IMR-90 (cell line): ENCODE measurements at regions not wholly inside any gene's neighbourhood (a gene's known extent, or its start where the extent isn't known, plus 50 kb on each side); places are given as distances from the start of the nearest gene placed in this dataset.

ENCODE experiments used
- ATAC-seq: fragments of 200-7000 bp; cut with Tn5 transposase; 2 replicates; pipeline ENCODE4 v1.9.1; 2020; ENCODE audit warnings: low read depth, mild to moderate bottlenecking, moderate library complexity
- BruUV-seq: library from RNA; stranded (reverse); fragments of 400-500 nt; replicated peaks from 2 replicates; lab custom pipeline; 2021; lab: Mats Ljungman, UMichigan
- CTCF ChIA-PET: fragments of 300-600 bp; formaldehyde crosslinking; extraction: SDS; loops from one replicate; lab custom pipeline; 2021; ENCODE audit warnings: antibody characterized with exemption; lab: Yijun Ruan, JAX
- POLR2A ChIA-PET: fragments of 300-600 bp; sonication (Branson Sonifier 250); formaldehyde crosslinking; loops from one replicate; lab custom pipeline; 2022; ENCODE audit warnings: antibody characterized with exemption; ENCODE audit not compliant: unreplicated experiment; lab: Charles Lee
- DNase-seq: peaks from one replicate; pipeline ENCODE4 v3.0.0; 2013
- H2AFZ ChIP-seq: replicated peaks from 2 replicates; pipeline ENCODE3; 2013; ENCODE audit warnings: low read length, mild to moderate bottlenecking; ENCODE audit not compliant: poor library complexity
- H2AK5ac ChIP-seq: 2 replicates; pipeline ENCODE4 v1.6.1; 2013; ENCODE audit warnings: low read depth, low read length, inconsistent platforms
- H2AK9ac ChIP-seq: replicated peaks from 2 replicates; pipeline ENCODE3; 2013; ENCODE audit warnings: mild to moderate bottlenecking, low read depth, low read length, moderate library complexity; ENCODE audit not compliant: poor library complexity
- H2BK120ac ChIP-seq: 2 replicates; pipeline ENCODE4 v1.6.1; 2013; ENCODE audit warnings: low read depth, low read length, inconsistent platforms
- H2BK15ac ChIP-seq: 3 replicates; pipeline ENCODE4 v1.6.1; 2013; ENCODE audit warnings: low read depth, low read length, inconsistent platforms
- H2BK20ac ChIP-seq: 2 replicates; pipeline ENCODE4 v1.6.1; 2013; ENCODE audit warnings: low read depth, mild to moderate bottlenecking, inconsistent platforms, low read length, moderate library complexity
- H2BK5ac ChIP-seq: 2 replicates; pipeline ENCODE4 v1.6.1; 2013; ENCODE audit warnings: mild to moderate bottlenecking, low read depth, low read length, inconsistent platforms; ENCODE audit not compliant: poor library complexity, severe bottlenecking
- H3K14ac ChIP-seq: replicated peaks from 2 replicates; pipeline ENCODE4 v1.6.1; 2013; ENCODE audit warnings: low read depth, low read length, inconsistent platforms
- H3K18ac ChIP-seq: 2 replicates; pipeline ENCODE4 v1.6.1; 2013; ENCODE audit warnings: low read depth, low read length, control low read depth
- H3K23ac ChIP-seq: 2 replicates; pipeline ENCODE4 v1.6.1; 2013; ENCODE audit warnings: low read depth, low read length, inconsistent platforms
- H3K27ac ChIP-seq: 2 replicates; pipeline ENCODE4 v1.5.1; 2013; ENCODE audit warnings: mild to moderate bottlenecking, control low read depth, low read length; ENCODE audit not compliant: insufficient read depth
- H3K27me3 ChIP-seq: 2 replicates; pipeline ENCODE4 v1.6.1; 2013; ENCODE audit warnings: low read length; ENCODE audit not compliant: control insufficient read depth, insufficient read depth
- H3K36me3 ChIP-seq: 2 replicates; pipeline ENCODE4 v1.6.1; 2013; ENCODE audit warnings: low read length, mixed read lengths; ENCODE audit not compliant: control insufficient read depth, insufficient read depth
- H3K4ac ChIP-seq: 2 replicates; pipeline ENCODE4 v1.6.1; 2013; ENCODE audit warnings: low read depth, low read length, inconsistent platforms
- H3K4me1 ChIP-seq: 2 replicates; pipeline ENCODE4 v1.6.1; 2013; ENCODE audit warnings: low read length, mixed read lengths; ENCODE audit not compliant: control insufficient read depth, insufficient read depth
- H3K4me2 ChIP-seq: 2 replicates; pipeline ENCODE4 v1.6.1; 2013; ENCODE audit warnings: low read depth, mild to moderate bottlenecking, control low read depth, low read length, moderate library complexity
- H3K4me3 ChIP-seq: 2 replicates; pipeline ENCODE4 v1.5.1; 2013; ENCODE audit warnings: low read depth, mild to moderate bottlenecking, control low read depth, low read length, moderate library complexity; ENCODE audit not compliant: insufficient read depth
- H3K56ac ChIP-seq: 2 replicates; pipeline ENCODE4 v1.6.1; 2013; ENCODE audit warnings: low read length, inconsistent platforms; ENCODE audit not compliant: insufficient read depth; ENCODE audit errors: extremely low read depth
- H3K79me1 ChIP-seq, 2 experiments: 2 replicates each; pipeline ENCODE4 v1.6.1; 2013; ENCODE audit warnings: low read length in 2 of 2, inconsistent platforms in 1 of 2, low read depth in 1 of 2
- H3K9ac ChIP-seq: 2 replicates; pipeline ENCODE4 v1.6.1; 2013; ENCODE audit warnings: low read depth, low read length, control low read depth
- H3K9me1 ChIP-seq: 2 replicates; pipeline ENCODE4 v1.6.1; 2013; ENCODE audit warnings: low read length, inconsistent platforms; ENCODE audit not compliant: insufficient read depth
- H3K9me3 ChIP-seq: 2 replicates; pipeline ENCODE4 v1.6.1; 2013; ENCODE audit warnings: low read length; ENCODE audit not compliant: control insufficient read depth, insufficient read depth
- H4K20me1 ChIP-seq: 2 replicates; pipeline ENCODE4 v1.6.1; 2013; ENCODE audit warnings: low read length, inconsistent platforms; ENCODE audit not compliant: insufficient read depth
- H4K5ac ChIP-seq: 2 replicates; pipeline ENCODE4 v1.6.1; 2013; ENCODE audit warnings: mild to moderate bottlenecking, low read depth, low read length, control low read depth
- H4K8ac ChIP-seq, 2 experiments: 2 replicates each; pipeline ENCODE4 v1.6.1; 2013; ENCODE audit warnings: low read depth in 2 of 2, low read length in 2 of 2, control low read depth in 1 of 2, inconsistent platforms in 1 of 2
- H4K91ac ChIP-seq: 2 replicates; pipeline ENCODE4 v1.6.1; 2013; ENCODE audit warnings: low read depth, low read length, inconsistent platforms; ENCODE audit not compliant: insufficient read depth
- BHLHE40 ChIP-seq: fragments of 150-350 bp; IDR thresholded peaks from 2 replicates; pipeline ENCODE4 v1.6.1; 2016; ENCODE audit warnings: mild to moderate bottlenecking, low read depth, low read length
- CEBPB ChIP-seq: IDR thresholded peaks from 2 replicates; pipeline ENCODE4 v1.6.1; 2012; ENCODE audit warnings: low read depth, low read length, improper control_type of control experiment
- CHD1 ChIP-seq: IDR thresholded peaks from 2 replicates; pipeline ENCODE4 v1.6.1; 2012; ENCODE audit warnings: low read depth, low read length, improper control_type of control experiment
- CTCF ChIP-seq: conservative IDR thresholded peaks from 2 replicates; pipeline ENCODE4 v1.5.1; 2012; ENCODE audit warnings: mild to moderate bottlenecking, low read depth, low read length, improper control_type of control experiment
- ELK1 ChIP-seq: fragments of 150-350 bp; IDR thresholded peaks from 2 replicates; pipeline ENCODE4 v1.6.1; 2016; ENCODE audit warnings: low read depth, mild to moderate bottlenecking, low read length, moderate library complexity, borderline replicate concordance
- FOS ChIP-seq: fragments of 150-350 bp; IDR thresholded peaks from 2 replicates; pipeline ENCODE4 v1.6.1; 2016; ENCODE audit warnings: low read depth, low read length
- MAFK ChIP-seq: IDR thresholded peaks from 2 replicates; pipeline ENCODE4 v1.6.1; 2012; ENCODE audit warnings: low read depth, low read length, improper control_type of control experiment
- MAZ ChIP-seq: IDR thresholded peaks from 2 replicates; pipeline ENCODE4 v1.6.1; 2012; ENCODE audit warnings: low read depth, mild to moderate bottlenecking, low read length, improper control_type of control experiment, moderate library complexity, borderline replicate concordance
- MXI1 ChIP-seq: IDR thresholded peaks from 2 replicates; pipeline ENCODE4 v1.6.1; 2012; ENCODE audit warnings: low read depth, mild to moderate bottlenecking, low read length, moderate library complexity, borderline replicate concordance
- POLR2A ChIP-seq: IDR thresholded peaks from 2 replicates; pipeline ENCODE4 v1.6.1; 2012; ENCODE audit warnings: mild to moderate bottlenecking, low read depth, low read length
- RCOR1 ChIP-seq: IDR thresholded peaks from 2 replicates; pipeline ENCODE4 v1.6.1; 2012; ENCODE audit warnings: mild to moderate bottlenecking, low read length, improper control_type of control experiment; ENCODE audit not compliant: insufficient replicate concordance
- RFX5 ChIP-seq: IDR thresholded peaks from 2 replicates; pipeline ENCODE4 v1.8.0; 2012; ENCODE audit warnings: low read depth, mild to moderate bottlenecking, low read length, moderate library complexity
- SMC3 ChIP-seq: fragments of 150-350 bp; IDR thresholded peaks from 2 replicates; pipeline ENCODE4 v1.6.1; 2016; ENCODE audit warnings: low read depth, mild to moderate bottlenecking, antibody characterized with exemption, low read length, moderate library complexity
- WGBS, 2 experiments: methylation state at CpG; one replicate each; pipeline versions ENCODE4 v1.1.5 to v1.1.7; 2013; ENCODE audit warnings: missing lambda C conversion rate in 2 of 2; ENCODE audit not compliant: insufficient read length in 1 of 2; ENCODE audit errors: extremely low coverage in 2 of 2; 5-methylcytosine and 5-hydroxymethylcytosine counted together
- dilution Hi-C: fragments of 300-500 bp; cut with HindIII; formaldehyde crosslinking; loops from one replicate; pipeline ENCODE4 v1.14.3; 2018; ENCODE audit warnings: low sequenced_read_pairs; ENCODE audit not compliant: unreplicated experiment
- in situ Hi-C: fragments of 300-500 bp; cut with MboI; formaldehyde crosslinking; loops from 3 replicates; pipeline ENCODE4 v1.14.3; 2019; ENCODE audit warnings: low sequenced_read_pairs, inconsistent platforms, mixed read lengths
- intact Hi-C: fragments of 100-400 bp; cut with micrococcal nuclease; formaldehyde crosslinking; loops from 2 replicates; pipeline ENCODE4 v1.10.0; 2022

- Histone ChIP-seq H3K4me3 (no peak overlapping the region), H3K36me3 (no peaks in the 10 kb centered on the region), H3K9me1 (no peaks in the 10 kb centered on the region), H3K79me1 (no peaks in the 10 kb centered on the region), H3K14ac (no peak overlapping the region), H3K4me2 (no peak overlapping the region), H3K56ac (no peak overlapping the region), H3K9ac (no peak overlapping the region), H4K91ac (no peak overlapping the region), H2BK120ac (no peak overlapping the region), H3K4me1 (no peaks in the 10 kb centered on the region), H3K27me3 (no peaks in the 10 kb centered on the region), H2AK5ac (no peak overlapping the region), H3K23ac (no peak overlapping the region), H3K4ac (no peak overlapping the region), H2AK9ac (no peak overlapping the region), H3K18ac (no peak overlapping the region), H4K5ac (no peak overlapping the region), H4K8ac (no peak overlapping the region), H2AFZ (no peak overlapping the region), H3K27ac (no peak overlapping the region), H4K20me1 (no peaks in the 10 kb centered on the region), H3K9me3 (no peaks in the 10 kb centered on the region), H2BK20ac (no peak overlapping the region), H2BK15ac (no peak overlapping the region), H2BK5ac (no peak overlapping the region)
- TF ChIP-seq RCOR1 = no peak
- TF ChIP-seq CEBPB = no peak
- TF ChIP-seq MAZ = no peak
- no peak for TF ChIP-seq MXI1
- TF ChIP-seq FOS = no peak
- no peak for TF ChIP-seq RFX5
- no peak for TF ChIP-seq POLR2A
- TF ChIP-seq CTCF = no peak
- no peak for TF ChIP-seq MAFK
- TF ChIP-seq CHD1 = no peak
- no peak for TF ChIP-seq ELK1
- TF ChIP-seq SMC3 = no peak
- no peak for TF ChIP-seq BHLHE40
- DNase-seq (no peak), ATAC-seq (no peak)
- ChIA-PET CTCF (interaction anchor here (0.7 kb wide), 1 partner anchor 241 kb away, joined by 3 read pairs; no protein-coding TSS in a partner anchor), POLR2A (no interaction called here)
- in situ Hi-C loops = no loop called here
- intact Hi-C loops = no loop called here
- WGBS, 2 experiments = no CpG with 5 or more reads among the region's 5 CpGs
- dilution Hi-C loops = no loop called here
- no TSS peak for BruUV-seq
Observed at GRCh38 chrX:140580478-140580877, 75.6 kb upstream of the SOX3 start.
